ENCODE measurements at regions not wholly inside any gene's neighbourhood (a gene's known extent, or its start where the extent isn't known, plus 50 kb on each side); places are given as distances from the start of the nearest gene placed in this dataset.
"Not testable (repeated sequence)": the region's sequence is repeated elsewhere in the genome, so short reads cannot be mapped to it uniquely, and the experiment has no call there.

GRCh38 chr17:83153681-83154310 is 74.4 kb downstream of the METRNL start:
- H3K4me1 Mint-ChIP-seq, result peaks cover 21% of the 10 kb centered on the region
- H3K9me3 Mint-ChIP-seq, result no peaks in the 10 kb centered on the region
- H3K27ac Mint-ChIP-seq, result peak overlapping the region; percentile 32
- DNase-seq (ENCODE audit: low spot score in 2 of 2), result peak in 1 of 2 donors; percentile 47
- no peaks in the 10 kb centered on the region for H3K36me3 Mint-ChIP-seq
- H3K4me3 Mint-ChIP-seq, result no peak overlapping the region
- ATAC-seq, result no peak

DNA sequence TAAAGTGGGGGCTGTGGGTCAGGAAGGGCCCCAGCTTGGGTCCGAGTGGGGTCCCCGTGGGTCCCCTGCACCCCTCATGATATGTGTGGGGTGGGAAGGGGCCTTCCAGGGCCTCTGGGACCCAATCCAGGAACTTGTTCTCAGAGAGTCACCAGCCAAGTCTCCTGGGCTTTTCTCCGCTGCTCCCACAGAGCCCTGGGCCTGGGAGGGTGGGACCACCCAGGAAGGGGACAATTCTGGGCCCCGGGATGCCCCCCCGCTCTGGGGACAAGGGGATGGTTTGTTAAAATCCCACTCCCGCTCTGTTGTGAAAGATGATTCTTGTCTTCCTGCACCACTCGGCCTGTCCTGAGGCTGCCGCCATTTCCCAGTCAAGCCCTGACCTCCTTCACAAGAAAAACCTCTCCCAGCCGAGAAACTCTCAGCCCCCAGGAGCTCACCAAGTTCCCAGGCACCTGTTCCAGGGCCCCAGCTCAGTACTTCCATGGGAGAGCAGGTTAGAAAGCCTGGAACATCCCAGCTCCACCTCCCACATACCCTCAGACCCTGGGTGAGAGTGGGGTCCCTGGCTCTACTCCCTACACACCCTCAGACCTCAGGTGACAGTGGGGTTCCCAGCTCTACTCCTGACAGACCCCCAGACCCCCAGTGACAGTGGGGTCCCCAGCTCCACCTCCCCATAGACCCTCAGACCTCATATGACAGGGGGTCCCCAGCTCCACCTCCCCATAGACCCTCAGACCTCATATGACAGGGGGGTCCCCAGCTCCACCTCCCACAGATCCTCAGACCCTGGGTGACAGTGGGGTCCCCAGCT is 75.1 kb downstream of the METRNL start:
- Mint-ChIP-seq H3K36me3 (no peaks in the 10 kb centered on the region), H3K4me1 (peaks cover 21% of the 10 kb centered on the region), H3K4me3 (no peak overlapping the region), H3K27ac (peak overlapping the region; percentile 32), H3K9me3 (no peaks in the 10 kb centered on the region)
- DNase-seq (ENCODE audit: low spot score in 2 of 2) (peak in 1 of 2 donors; percentile 44), ATAC-seq (no peak)

DNA sequence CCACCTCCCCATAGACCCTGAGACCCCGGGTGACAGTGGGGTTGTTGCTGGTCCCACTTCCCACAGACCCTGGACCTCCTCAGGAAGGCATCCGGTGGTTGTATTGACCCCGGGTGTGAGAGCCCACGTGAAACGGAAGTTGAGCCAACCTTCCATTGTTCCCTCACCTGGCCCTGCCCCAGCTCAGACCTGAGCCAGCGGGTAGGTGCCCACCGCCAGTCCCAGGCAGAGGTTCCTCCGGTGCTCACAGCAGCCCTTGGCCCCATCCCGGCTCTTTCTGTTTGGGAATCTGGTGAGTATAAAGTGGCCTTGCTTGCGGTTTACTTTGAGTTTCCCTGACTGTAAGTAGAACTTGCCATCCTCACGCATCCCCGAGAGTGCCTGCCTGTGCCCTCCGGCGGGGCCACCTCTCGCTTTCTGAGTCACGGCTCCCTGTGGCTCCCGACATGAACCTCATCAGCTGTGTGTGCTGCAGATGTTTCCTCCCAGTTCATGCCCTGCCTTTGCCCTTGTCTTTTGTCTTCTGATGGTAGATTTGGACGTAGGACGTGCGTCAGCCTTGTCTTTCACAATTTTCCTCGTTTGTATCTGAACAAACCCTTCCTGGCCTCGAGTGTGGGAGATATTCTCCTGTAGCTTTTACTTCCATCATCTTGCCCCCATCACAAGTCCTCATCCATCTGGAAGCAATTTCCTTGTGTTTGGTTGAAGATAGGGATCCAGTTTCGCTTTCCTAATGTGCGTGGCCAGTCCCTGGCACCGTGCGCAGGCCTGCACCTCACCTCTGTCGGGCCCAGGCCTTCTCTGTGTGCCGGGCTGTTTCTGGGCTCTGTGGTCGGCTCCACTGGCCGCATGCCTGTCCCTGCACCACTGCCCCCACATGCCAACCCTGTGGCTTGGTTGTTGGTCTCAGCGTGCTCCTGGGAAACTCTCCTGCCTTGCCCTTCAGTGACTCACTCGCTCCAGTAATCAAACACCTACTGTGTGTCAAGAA is 76.0 kb downstream of the METRNL start:
- Mint-ChIP-seq H3K4me3 (no peak overlapping the region), H3K4me1 (peaks cover 21% of the 10 kb centered on the region), H3K27ac (peak overlapping the region; percentile 32), H3K36me3 (no peaks in the 10 kb centered on the region), H3K9me3 (no peaks in the 10 kb centered on the region)
- peak; percentile 85 for ATAC-seq
- peak in 1 of 2 donors; percentile 48 for DNase-seq (ENCODE audit: low spot score in 2 of 2)

DNA sequence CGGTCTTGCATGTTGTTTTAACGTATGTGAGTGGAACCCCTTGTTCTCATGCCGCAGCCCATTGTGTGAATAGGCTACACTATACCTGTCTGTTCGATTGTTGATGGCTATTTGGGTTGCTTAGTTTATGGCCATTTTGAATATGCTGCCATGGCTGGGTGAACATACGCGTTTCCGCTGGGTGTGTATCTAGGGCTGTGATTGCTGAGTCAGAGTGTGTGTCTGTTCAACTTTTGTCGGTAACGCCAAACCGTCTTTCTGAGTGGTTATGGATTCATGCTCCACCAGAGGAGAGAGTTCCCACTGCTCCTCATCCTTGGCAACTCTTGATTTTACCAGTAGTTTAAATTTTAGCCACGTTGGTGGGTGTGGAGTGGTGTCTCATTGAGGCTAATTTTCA is 77.0 kb downstream of the METRNL start:
- ATAC-seq, result no peak
- Mint-ChIP-seq H3K27ac (no peak overlapping the region), H3K9me3 (no peaks in the 10 kb centered on the region), H3K36me3 (no peaks in the 10 kb centered on the region), H3K4me3 (no peak overlapping the region), H3K4me1 (peaks cover 21% of the 10 kb centered on the region)
- peak in 1 of 2 donors; percentile 25 for DNase-seq (ENCODE audit: low spot score in 2 of 2)

DNA sequence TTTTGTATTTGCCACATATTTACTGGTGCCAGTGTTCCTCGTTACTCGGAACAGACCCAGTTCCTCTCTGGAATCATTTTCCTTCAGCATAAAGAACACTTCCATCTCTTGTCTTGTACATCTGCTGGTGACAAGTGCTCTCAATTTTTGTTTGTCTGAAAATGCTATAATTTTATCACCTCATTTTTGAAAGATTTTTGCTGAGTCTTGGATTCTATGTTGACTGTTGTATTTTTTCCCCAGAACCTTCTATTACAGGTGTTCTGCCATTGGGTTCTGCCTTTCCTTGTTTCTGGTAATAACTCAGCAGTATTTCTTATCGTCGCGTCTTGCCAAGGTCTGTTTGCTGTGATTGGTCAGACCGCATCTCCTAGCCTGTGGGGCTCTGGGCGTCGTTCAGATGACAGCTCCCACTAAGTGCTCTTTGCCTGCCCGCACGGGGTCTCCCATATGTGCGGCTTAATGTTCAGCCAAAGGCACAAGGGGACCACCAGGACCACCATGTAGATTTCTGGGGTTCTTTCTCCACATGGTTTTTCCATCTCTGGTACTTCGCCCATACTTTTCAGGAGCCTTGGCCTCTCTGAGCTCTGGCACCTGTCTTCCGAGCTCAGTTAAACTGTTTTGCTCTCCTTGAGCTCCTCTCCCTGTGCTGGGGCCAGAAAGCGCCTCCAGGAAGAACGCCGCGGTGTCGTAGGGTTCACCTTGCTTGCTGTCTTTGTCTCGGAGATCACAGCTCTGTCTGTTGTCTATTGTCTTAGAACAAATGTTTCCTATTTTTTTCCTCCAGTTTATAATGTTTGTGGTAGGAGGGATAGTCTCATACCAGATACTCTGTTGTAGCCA is 80.0 kb downstream of the METRNL start:
- Mint-ChIP-seq H3K9me3 (no peaks in the 10 kb centered on the region), H3K4me1 (peaks cover 21% of the 10 kb centered on the region), H3K27ac (no peak overlapping the region), H3K4me3 (no peak overlapping the region), H3K36me3 (no peaks in the 10 kb centered on the region)
- ATAC-seq (no peak), DNase-seq (ENCODE audit: low spot score in 2 of 2) (peak in 1 of 2 donors; percentile 0)

DNA sequence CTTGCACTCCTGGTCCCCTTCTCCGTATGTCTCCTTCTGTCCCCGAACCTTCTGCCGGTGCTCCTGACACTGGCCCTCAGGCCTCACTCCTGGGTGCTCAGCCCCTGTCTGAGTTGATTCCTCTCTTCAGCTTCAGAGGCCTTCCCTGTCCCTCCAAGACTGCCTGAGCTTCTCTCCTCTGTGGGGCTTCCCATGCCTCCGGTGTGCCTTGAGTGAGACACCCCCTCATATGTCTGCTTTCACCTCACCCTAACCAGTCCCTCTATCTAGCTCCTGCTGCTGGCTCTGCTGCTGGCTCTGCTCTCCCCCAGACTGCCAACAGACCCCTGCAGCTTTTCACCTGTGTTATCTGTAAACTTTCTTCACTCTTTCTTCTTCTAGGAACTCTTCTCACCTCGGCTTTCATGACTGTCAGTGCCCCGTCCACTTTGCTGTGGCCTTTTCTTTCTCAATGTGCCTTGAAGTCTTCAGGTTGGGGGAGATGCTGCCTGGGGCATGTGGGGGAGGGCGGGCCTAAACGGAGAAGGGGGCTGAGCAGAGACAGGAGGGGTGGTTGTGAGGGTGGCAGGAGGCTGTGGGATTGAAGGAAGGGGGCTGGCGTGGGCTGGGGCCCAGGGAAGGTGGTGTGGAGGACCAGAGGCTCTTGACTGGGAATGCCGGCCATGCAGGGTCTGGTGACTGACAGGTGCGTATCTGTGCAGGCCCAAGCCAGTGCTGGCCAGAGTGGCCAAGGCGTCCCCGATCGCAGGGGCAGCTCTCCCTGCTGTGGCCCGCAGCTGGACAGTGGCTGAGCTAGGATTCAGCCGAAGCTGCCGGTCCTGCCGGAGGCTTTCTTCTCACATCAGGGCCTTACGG is 81.3 kb downstream of the METRNL start:
- H3K9me3 Mint-ChIP-seq, result no peaks in the 10 kb centered on the region
- no peak overlapping the region for H3K4me3 Mint-ChIP-seq
- ATAC-seq (no peak), DNase-seq (ENCODE audit: low spot score in 2 of 2) (peak; percentile 1 to 42)
- no peak overlapping the region for H3K27ac Mint-ChIP-seq
- H3K36me3 Mint-ChIP-seq, result no peaks in the 10 kb centered on the region
- peaks cover 9% of the 10 kb centered on the region for H3K4me1 Mint-ChIP-seq

- ATAC-seq (no peak), DNase-seq (ENCODE audit: low spot score in 2 of 2) (no peak)
- Mint-ChIP-seq H3K4me3 (no peak overlapping the region), H3K4me1 (peaks cover 1% of the 10 kb centered on the region), H3K36me3 (no peaks in the 10 kb centered on the region), H3K27ac (no peak overlapping the region), H3K9me3 (no peaks in the 10 kb centered on the region)
Measured at GRCh38 chr17:83161298-83162034, 82.1 kb downstream of the METRNL start.

DNA sequence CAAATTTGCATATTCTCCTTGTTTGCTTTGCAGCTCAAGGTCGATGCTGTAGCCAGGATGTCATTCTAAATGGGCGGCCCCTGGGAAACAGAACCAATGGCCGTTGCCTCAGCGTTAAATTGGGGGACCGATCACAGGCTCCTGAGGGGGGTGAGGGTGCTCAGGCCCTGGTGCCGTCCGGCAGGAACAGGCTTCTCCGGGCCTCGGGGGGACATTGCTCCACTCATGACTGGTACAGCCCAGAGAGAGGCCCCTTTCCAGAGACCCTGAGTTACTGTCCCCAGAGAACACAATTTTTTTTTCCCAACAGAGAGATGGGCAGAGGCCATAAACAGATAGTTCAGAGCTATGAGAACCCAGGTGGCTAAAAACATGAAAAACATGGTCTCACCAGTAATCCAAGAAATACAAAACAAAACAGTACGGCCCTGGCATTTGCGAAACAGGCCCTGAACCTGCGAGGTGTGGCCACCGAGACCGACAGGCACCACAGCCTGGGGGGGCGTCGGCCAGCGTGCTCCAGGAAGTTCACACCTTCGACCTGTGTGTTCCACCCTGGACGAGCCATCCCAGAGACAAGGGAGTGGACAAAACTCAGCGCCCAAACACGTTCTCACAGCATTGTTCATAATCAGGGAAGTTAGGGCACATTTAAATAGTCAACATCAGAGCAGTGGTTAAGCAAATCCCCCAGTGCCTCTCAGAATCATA is 82.8 kb downstream of the METRNL start:
- DNase-seq (ENCODE audit: low spot score in 2 of 2) (no peak), ATAC-seq (no peak)
- H3K4me3 Mint-ChIP-seq, result no peak overlapping the region
- H3K36me3 Mint-ChIP-seq, result no peaks in the 10 kb centered on the region
- no peak overlapping the region for H3K27ac Mint-ChIP-seq
- H3K9me3 Mint-ChIP-seq, result no peaks in the 10 kb centered on the region
- no peaks in the 10 kb centered on the region for H3K4me1 Mint-ChIP-seq

DNA sequence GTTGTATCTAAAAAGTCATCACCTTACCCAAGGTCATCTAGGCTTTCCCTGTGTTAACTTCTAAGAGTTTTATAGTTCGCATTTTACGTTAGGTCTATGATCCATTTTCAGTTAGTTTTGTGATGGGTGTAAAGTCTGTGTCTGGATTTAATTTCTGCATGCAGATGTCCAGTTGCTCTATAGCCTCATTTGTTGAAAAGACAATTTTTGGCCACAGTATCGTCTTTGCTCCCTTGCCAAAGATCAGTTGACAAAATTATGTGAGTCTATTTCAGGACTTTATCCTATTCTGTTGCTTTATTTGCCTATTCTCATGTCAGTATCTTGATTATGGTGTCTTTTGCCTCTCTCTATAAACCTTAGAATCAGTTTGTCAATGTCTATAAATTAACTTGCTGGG is 85.1 kb downstream of the METRNL start:
- ATAC-seq, result no peak
- Mint-ChIP-seq H3K27ac (no peak overlapping the region), H3K4me3 (no peak overlapping the region), H3K36me3 (no peaks in the 10 kb centered on the region), H3K9me3 (no peaks in the 10 kb centered on the region), H3K4me1 (no peaks in the 10 kb centered on the region)
- DNase-seq (ENCODE audit: low spot score in 2 of 2), result no peak

GRCh38 chr17:83170571-83171260 is 91.3 kb downstream of the METRNL start:
- Mint-ChIP-seq H3K4me3 (no peak overlapping the region), H3K9me3 (no peaks in the 10 kb centered on the region), H3K27ac (no peak overlapping the region), H3K36me3 (no peaks in the 10 kb centered on the region), H3K4me1 (peaks cover 3% of the 10 kb centered on the region)
- ATAC-seq (no peak), DNase-seq (ENCODE audit: low spot score in 2 of 2) (peak in 1 of 2 donors; percentile 23)

- no peaks in the 10 kb centered on the region for H3K36me3 Mint-ChIP-seq
- peaks cover 11% of the 10 kb centered on the region for H3K4me1 Mint-ChIP-seq
- H3K4me3 Mint-ChIP-seq, result no peak overlapping the region
- no peaks in the 10 kb centered on the region for H3K9me3 Mint-ChIP-seq
- H3K27ac Mint-ChIP-seq, result no peak overlapping the region
- no peak for ATAC-seq
- DNase-seq (ENCODE audit: low spot score in 2 of 2), result peak; percentile 1 to 35
Measured at GRCh38 chr17:83171661-83172060, 92.3 kb downstream of the METRNL start.

GRCh38 chr17:83172099-83172498 is 92.7 kb downstream of the METRNL start:
- H3K27ac Mint-ChIP-seq, H3K4me3 Mint-ChIP-seq, ATAC-seq, H3K9me3 Mint-ChIP-seq, H3K36me3 Mint-ChIP-seq: not testable (repeated sequence)
- peaks cover 11% of the 10 kb centered on the region for H3K4me1 Mint-ChIP-seq
- peak in 1 of 2 donors; percentile 12 for DNase-seq (ENCODE audit: low spot score in 2 of 2)

Measured in stimulated activated effector memory CD8-positive, alpha-beta T cell treated with anti-CD3 and anti-CD28 coated beads, Interleukin-12 subunit alpha, Interleukin-12 subunit beta, amount 100 ng/mL, for 72 hours (primary cell).